Ishikawa (cell line): ENCODE measurements at regions not wholly inside any gene's neighbourhood (a gene's known extent, or its start where the extent isn't known, plus 50 kb on each side); places are given as distances from the start of the nearest gene placed in this dataset.

Experiments used
- CEBPB ChIP-seq: IDR thresholded peaks from 2 replicates; pipeline ENCODE4 v1.6.1; 2012
- CREB1 ChIP-seq: IDR thresholded peaks from 2 replicates; pipeline ENCODE4 v1.6.1; 2012; ENCODE audit warnings: low read depth
- EGR1 ChIP-seq: IDR thresholded peaks from 2 replicates; pipeline ENCODE4 v1.6.1; 2012
- EP300 ChIP-seq: IDR thresholded peaks from 2 replicates; pipeline ENCODE4 v1.6.1; 2012; ENCODE audit warnings: borderline replicate concordance
- FOXM1 ChIP-seq: IDR thresholded peaks from 2 replicates; pipeline ENCODE4 v1.6.1; 2012; ENCODE audit warnings: low read depth, borderline replicate concordance
- MAX ChIP-seq: IDR thresholded peaks from 2 replicates; pipeline ENCODE4 v1.6.1; 2012
- NFIC ChIP-seq: IDR thresholded peaks from 2 replicates; pipeline ENCODE4 v1.6.1; 2012
- RAD21 ChIP-seq: IDR thresholded peaks from 2 replicates; pipeline ENCODE4 v1.6.1; 2012; ENCODE audit warnings: low read depth
- REST ChIP-seq: IDR thresholded peaks from 2 replicates; pipeline ENCODE4 v1.6.1; 2012; ENCODE audit warnings: low read depth, mild to moderate bottlenecking
- TAF1 ChIP-seq: IDR thresholded peaks from 2 replicates; pipeline ENCODE4 v1.6.1; 2012; ENCODE audit warnings: low read depth, mild to moderate bottlenecking
- TCF12 ChIP-seq: IDR thresholded peaks from 2 replicates; pipeline ENCODE4 v1.6.1; 2012; ENCODE audit warnings: low read depth
- TEAD4 ChIP-seq: IDR thresholded peaks from 2 replicates; pipeline ENCODE4 v1.6.1; 2012
- USF1 ChIP-seq: IDR thresholded peaks from 2 replicates; pipeline ENCODE4 v1.6.1; 2012
- YY1 ChIP-seq: IDR thresholded peaks from 2 replicates; pipeline ENCODE4 v1.6.1; 2012; ENCODE audit warnings: low read depth
- ZBTB7A ChIP-seq: IDR thresholded peaks from 2 replicates; pipeline ENCODE4 v1.6.1; 2012; ENCODE audit warnings: low read depth

GRCh38 chr5:159493696-159494095, 163.4 kb upstream of the IL12B start:
- TF ChIP-seq TAF1 (no peak), CEBPB (no peak), REST (no peak), YY1 (no peak), TEAD4 (no peak), TCF12 (no peak), RAD21 (no peak), EP300 (no peak), MAX (no peak), NFIC (no peak), EGR1 (no peak), CREB1 (no peak), ZBTB7A (no peak)

- no peak for TF ChIP-seq MAX
- TF ChIP-seq USF1: no peak
- no peak for TF ChIP-seq EGR1
- no peak for TF ChIP-seq RAD21
- no peak for TF ChIP-seq TAF1
- TF ChIP-seq YY1: no peak
- no peak for TF ChIP-seq ZBTB7A
- TF ChIP-seq REST: no peak
- TF ChIP-seq TCF12: no peak
- TF ChIP-seq TEAD4: no peak
- no peak for TF ChIP-seq CEBPB
- TF ChIP-seq NFIC: no peak
- no peak for TF ChIP-seq FOXM1
- no peak for TF ChIP-seq CREB1
- no peak for TF ChIP-seq EP300
These were observed 166.5 kb upstream of the IL12B start for GRCh38 chr5:159496773-159497172.

GRCh38 chr5:159497221-159497620, 166.9 kb upstream of the IL12B start:
- TF ChIP-seq ZBTB7A (no peak), FOXM1 (no peak), TAF1 (no peak), CREB1 (no peak), MAX (no peak), TCF12 (no peak), RAD21 (no peak), CEBPB (no peak), USF1 (no peak), TEAD4 (no peak)

- TF ChIP-seq YY1: no peak
- no peak for TF ChIP-seq EP300
- TF ChIP-seq MAX: no peak
- no peak for TF ChIP-seq CREB1
- TF ChIP-seq REST: no peak
- TF ChIP-seq TCF12: no peak
- TF ChIP-seq CEBPB: no peak
- no peak for TF ChIP-seq USF1
- no peak for TF ChIP-seq ZBTB7A
- TF ChIP-seq EGR1: no peak
- no peak for TF ChIP-seq NFIC
- TF ChIP-seq TAF1: no peak
- TF ChIP-seq TEAD4: no peak
- TF ChIP-seq FOXM1: no peak
- TF ChIP-seq RAD21: no peak
These were observed 168.3 kb upstream of the IL12B start for GRCh38 chr5:159498630-159499029.
